A673 (cell line): ENCODE measurements at regions not wholly inside any gene's neighbourhood (a gene's known extent, or its start where the extent isn't known, plus 50 kb on each side); places are given as distances from the start of the nearest gene placed in this dataset.

Experiments used
- BruUV-seq: library from RNA; stranded (reverse); fragments of 400-500 nt; replicated peaks from 2 replicates; lab custom pipeline; 2021; lab: Mats Ljungman, UMichigan
- CTCF ChIA-PET: fragments of 300-600 bp; sonication (Branson Sonifier 250); formaldehyde crosslinking; loops from one replicate; lab custom pipeline; 2022; ENCODE audit warnings: antibody characterized with exemption; lab: Charles Lee
- POLR2A ChIA-PET: fragments of 300-600 bp; sonication (Branson Sonifier 250); formaldehyde crosslinking; loops from one replicate; lab custom pipeline; 2022; ENCODE audit warnings: antibody characterized with exemption; ENCODE audit not compliant: low non-redundant PET; lab: Charles Lee
- DNase-seq: peaks from one replicate; pipeline ENCODE4 v3.0.0-alpha.2; 2015; ENCODE audit warnings: low spot score
- H3K27ac ChIP-seq: fragments of 200-600 bp; sonication (generic); 2 replicates; pipeline ENCODE4 v1.5.1; 2016; ENCODE audit warnings: mixed run types, low read depth, mild to moderate bottlenecking, mixed read lengths, antibody characterized with exemption, low read length; ENCODE audit not compliant: poor library complexity, severe bottlenecking
- H3K27me3 ChIP-seq: fragments of 200-600 bp; sonication (generic); replicated peaks from 2 replicates; pipeline ENCODE4 v1.6.1; 2017; ENCODE audit warnings: mixed run types, low read depth, mild to moderate bottlenecking, mixed read lengths, antibody characterized with exemption, low read length; ENCODE audit not compliant: insufficient read depth, poor library complexity
- H3K36me3 ChIP-seq: fragments of 200-600 bp; sonication (generic); 2 replicates; pipeline ENCODE4 v1.6.1; 2016; ENCODE audit warnings: mixed run types, mild to moderate bottlenecking, mixed read lengths, antibody characterized with exemption, low read length; ENCODE audit not compliant: insufficient read depth, poor library complexity, severe bottlenecking
- H3K4me1 ChIP-seq: fragments of 200-600 bp; sonication (generic); 2 replicates; pipeline ENCODE4 v1.6.1; 2017; ENCODE audit warnings: mixed run types, mild to moderate bottlenecking, mixed read lengths, antibody characterized with exemption, low read length; ENCODE audit not compliant: insufficient read depth, poor library complexity, severe bottlenecking
- H3K4me3 ChIP-seq: fragments of 200-600 bp; sonication (generic); 2 replicates; pipeline ENCODE4 v1.5.1; 2016; ENCODE audit warnings: low read depth, mixed run types, mild to moderate bottlenecking, mixed read lengths, low read length; ENCODE audit not compliant: poor library complexity, severe bottlenecking
- H3K9me3 ChIP-seq: fragments of 200-600 bp; sonication (generic); 2 replicates; pipeline ENCODE4 v1.6.1; 2016; ENCODE audit warnings: mixed run types, low read depth, mild to moderate bottlenecking, mixed read lengths, antibody characterized with exemption, low read length; ENCODE audit not compliant: poor library complexity, severe bottlenecking
- EZH2 ChIP-seq: fragments of 200-600 bp; sonication (generic); IDR thresholded peaks from 2 replicates; pipeline ENCODE4 v1.6.1; 2017; ENCODE audit warnings: borderline replicate concordance, low read depth, mild to moderate bottlenecking, mixed read lengths, antibody characterized with exemption, low read length; ENCODE audit not compliant: poor library complexity, severe bottlenecking
- intact Hi-C: fragments of 100-400 bp; cut with micrococcal nuclease; formaldehyde crosslinking; loops from one replicate; pipeline ENCODE4 v1.10.0; 2022; ENCODE audit not compliant: unreplicated experiment
- TF ChIP-seq, protein P1 (sequence below): fragments of 300-800, 200-600 bp; sonication (generic); conservative IDR thresholded peaks from 2 replicates; pipeline ENCODE4 v1.5.1; 2017; ENCODE audit warnings: low read depth, mild to moderate bottlenecking, antibody characterized with exemption, low read length, moderate library complexity, mixed read lengths

DNA sequence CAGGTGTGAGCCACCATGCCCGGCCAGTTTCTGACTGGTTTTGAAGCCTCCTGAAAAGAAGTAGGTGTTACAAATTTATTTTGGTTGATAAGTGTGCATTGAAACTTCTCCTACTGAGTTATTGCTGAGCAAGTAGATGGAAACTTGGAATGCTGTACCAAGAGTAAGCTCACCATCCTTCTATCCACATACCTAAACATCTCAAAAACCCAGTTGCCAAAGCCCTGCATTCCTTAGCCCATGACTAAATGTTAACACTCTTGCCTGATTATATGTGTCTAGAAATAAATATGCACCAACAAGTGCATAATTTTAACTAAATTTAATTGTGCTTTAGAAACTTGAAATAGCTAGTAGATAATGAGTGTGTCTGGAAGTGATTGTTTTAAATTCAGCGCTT is 357.8 kb downstream of the DUSP6 start:
- intact Hi-C loops: loop anchor here (2.0 kb wide), 1 partner anchor 884 kb away; no protein-coding TSS in a partner anchor
- ChIA-PET CTCF (interaction anchor here (1.5 kb wide), 1 partner anchor 360 kb away, joined by 3 read pairs; no protein-coding TSS in a partner anchor), POLR2A (no interaction called here)
- no peaks in the 10 kb centered on the region for H3K9me3 ChIP-seq
- H3K27ac ChIP-seq: no peak overlapping the region
- H3K27me3 ChIP-seq: no peaks in the 10 kb centered on the region
- BruUV-seq: no TSS peak
- no peaks in the 10 kb centered on the region for H3K36me3 ChIP-seq
- DNase-seq: no peak
- no peaks in the 10 kb centered on the region for H3K4me1 ChIP-seq
- H3K4me3 ChIP-seq: no peak overlapping the region
- no peak for TF ChIP-seq EZH2
- TF ChIP-seq, protein P1, sequence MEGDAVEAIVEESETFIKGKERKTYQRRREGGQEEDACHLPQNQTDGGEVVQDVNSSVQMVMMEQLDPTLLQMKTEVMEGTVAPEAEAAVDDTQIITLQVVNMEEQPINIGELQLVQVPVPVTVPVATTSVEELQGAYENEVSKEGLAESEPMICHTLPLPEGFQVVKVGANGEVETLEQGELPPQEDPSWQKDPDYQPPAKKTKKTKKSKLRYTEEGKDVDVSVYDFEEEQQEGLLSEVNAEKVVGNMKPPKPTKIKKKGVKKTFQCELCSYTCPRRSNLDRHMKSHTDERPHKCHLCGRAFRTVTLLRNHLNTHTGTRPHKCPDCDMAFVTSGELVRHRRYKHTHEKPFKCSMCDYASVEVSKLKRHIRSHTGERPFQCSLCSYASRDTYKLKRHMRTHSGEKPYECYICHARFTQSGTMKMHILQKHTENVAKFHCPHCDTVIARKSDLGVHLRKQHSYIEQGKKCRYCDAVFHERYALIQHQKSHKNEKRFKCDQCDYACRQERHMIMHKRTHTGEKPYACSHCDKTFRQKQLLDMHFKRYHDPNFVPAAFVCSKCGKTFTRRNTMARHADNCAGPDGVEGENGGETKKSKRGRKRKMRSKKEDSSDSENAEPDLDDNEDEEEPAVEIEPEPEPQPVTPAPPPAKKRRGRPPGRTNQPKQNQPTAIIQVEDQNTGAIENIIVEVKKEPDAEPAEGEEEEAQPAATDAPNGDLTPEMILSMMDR: no peak

DNA sequence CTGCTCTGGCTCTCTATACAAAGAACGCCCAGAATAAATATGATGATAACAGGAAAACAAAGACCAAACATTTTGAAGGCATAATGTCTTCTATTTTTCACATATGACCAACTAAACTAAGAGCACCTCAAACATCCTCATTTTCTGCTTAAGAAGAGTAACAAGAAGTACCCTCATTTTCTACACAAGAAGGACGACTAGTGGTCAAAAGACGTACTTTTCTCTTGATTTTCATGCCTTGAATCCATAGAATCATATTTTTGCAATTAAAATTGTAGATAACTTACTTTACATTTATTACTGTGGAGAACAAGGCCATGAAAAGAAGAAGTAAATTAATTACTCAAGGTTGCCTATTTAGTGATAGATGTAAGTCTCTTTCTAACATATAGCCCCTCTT is 358.6 kb downstream of the DUSP6 start:
- no TSS peak for BruUV-seq

DNA sequence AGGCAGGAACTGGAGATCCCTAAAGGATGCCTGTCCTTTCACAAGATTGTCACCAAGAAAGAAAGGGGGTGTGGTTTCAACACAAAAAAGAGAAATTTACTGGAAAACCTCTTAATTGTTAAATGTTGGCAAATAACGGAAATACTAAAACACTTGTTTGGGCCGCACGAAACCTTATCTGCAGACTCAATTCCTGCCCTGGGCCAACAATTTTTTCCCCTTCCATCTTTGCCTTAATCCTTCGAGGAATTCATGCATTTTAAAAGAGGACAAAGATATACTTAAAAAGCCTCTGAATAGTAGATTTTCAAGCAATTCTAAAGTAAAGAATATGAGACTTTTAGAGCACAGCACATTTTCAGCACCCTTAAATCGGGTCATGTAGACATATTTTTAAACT is 366.2 kb downstream of the DUSP6 start:
- Histone ChIP-seq H3K9me3 (no peaks in the 10 kb centered on the region), H3K27ac (peak overlapping the region; percentile 31), H3K27me3 (no peaks in the 10 kb centered on the region), H3K4me3 (no peak overlapping the region), H3K36me3 (no peaks in the 10 kb centered on the region), H3K4me1 (peaks cover 21% of the 10 kb centered on the region)
- no peak for TF ChIP-seq EZH2
- TF ChIP-seq, protein P1: no peak
- CTCF ChIA-PET: no interaction called here
- peak; percentile 75 for DNase-seq
- POLR2A ChIA-PET: no interaction called here
- no TSS peak for BruUV-seq
- intact Hi-C loops: no loop called here

More for the DNA sequence above, 358.6 kb downstream of the DUSP6 start:
- no peaks in the 10 kb centered on the region for H3K36me3 ChIP-seq
- H3K4me3 ChIP-seq: no peak overlapping the region
- H3K4me1 ChIP-seq: no peaks in the 10 kb centered on the region
- DNase-seq: peak; percentile 64
- H3K9me3 ChIP-seq: no peaks in the 10 kb centered on the region
- no peaks in the 10 kb centered on the region for H3K27me3 ChIP-seq
- no peak overlapping the region for H3K27ac ChIP-seq
- ChIA-PET POLR2A (no interaction called here), CTCF (interaction anchor here (1.5 kb wide), 1 partner anchor 359 kb away, joined by 3 read pairs; no protein-coding TSS in a partner anchor)
- intact Hi-C loops: loop anchor here (2.0 kb wide), 1 partner anchor 883 kb away; no protein-coding TSS in a partner anchor
- TF ChIP-seq EZH2: no peak
- TF ChIP-seq, protein P1: peak; percentile 70
